ENCODE measurements at regions not wholly inside any gene's neighbourhood (a gene's known extent, or its start where the extent isn't known, plus 50 kb on each side); places are given as distances from the start of the nearest gene placed in this dataset.

DNA sequence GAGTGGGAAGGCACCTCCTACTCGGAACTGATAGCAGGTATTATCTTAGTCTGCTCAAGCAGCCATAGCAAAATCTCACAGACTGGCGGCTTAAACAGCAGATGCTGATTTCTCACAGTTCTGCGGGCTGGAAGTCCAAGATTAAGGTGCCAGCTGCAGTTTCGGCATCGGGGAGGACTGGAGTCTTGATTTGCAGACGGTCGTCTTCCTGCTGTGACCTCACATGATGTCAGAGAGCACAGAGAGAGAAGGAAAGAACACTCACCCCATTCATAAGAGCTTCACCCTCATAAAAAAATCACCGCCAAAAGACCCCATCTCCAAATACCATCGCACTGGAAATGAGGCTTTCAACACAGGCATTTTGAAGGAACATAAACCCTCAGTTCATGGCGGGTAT is 216.5 kb upstream of the PITRM1 start:
- TF ChIP-seq, protein P1, sequence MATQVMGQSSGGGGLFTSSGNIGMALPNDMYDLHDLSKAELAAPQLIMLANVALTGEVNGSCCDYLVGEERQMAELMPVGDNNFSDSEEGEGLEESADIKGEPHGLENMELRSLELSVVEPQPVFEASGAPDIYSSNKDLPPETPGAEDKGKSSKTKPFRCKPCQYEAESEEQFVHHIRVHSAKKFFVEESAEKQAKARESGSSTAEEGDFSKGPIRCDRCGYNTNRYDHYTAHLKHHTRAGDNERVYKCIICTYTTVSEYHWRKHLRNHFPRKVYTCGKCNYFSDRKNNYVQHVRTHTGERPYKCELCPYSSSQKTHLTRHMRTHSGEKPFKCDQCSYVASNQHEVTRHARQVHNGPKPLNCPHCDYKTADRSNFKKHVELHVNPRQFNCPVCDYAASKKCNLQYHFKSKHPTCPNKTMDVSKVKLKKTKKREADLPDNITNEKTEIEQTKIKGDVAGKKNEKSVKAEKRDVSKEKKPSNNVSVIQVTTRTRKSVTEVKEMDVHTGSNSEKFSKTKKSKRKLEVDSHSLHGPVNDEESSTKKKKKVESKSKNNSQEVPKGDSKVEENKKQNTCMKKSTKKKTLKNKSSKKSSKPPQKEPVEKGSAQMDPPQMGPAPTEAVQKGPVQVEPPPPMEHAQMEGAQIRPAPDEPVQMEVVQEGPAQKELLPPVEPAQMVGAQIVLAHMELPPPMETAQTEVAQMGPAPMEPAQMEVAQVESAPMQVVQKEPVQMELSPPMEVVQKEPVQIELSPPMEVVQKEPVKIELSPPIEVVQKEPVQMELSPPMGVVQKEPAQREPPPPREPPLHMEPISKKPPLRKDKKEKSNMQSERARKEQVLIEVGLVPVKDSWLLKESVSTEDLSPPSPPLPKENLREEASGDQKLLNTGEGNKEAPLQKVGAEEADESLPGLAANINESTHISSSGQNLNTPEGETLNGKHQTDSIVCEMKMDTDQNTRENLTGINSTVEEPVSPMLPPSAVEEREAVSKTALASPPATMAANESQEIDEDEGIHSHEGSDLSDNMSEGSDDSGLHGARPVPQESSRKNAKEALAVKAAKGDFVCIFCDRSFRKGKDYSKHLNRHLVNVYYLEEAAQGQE (IDR thresholded peaks at IDR 0.05; ENCODE audit: insufficient read depth in 1 of 2, low read depth in 2 of 2, low read length in 2 of 2): no peak
- no peak for TF ChIP-seq POLR2AphosphoS5 (IDR thresholded peaks at IDR 0.05; ENCODE audit: low read depth, low read length)
